Mesothelial cell of epicardium (in vitro differentiated cells): ENCODE measurements at regions not wholly inside any gene's neighbourhood (a gene's known extent, or its start where the extent isn't known, plus 50 kb on each side); places are given as distances from the start of the nearest gene placed in this dataset.

Experiments used
- DNase-seq, 2 experiments: peaks; one replicate each; pipeline ENCODE4 v3.0.0; 2021; ENCODE audit warnings: low spot score in 2 of 2; ENCODE audit not compliant: unreplicated experiment in 2 of 2
- H3K27ac Mint-ChIP-seq: 2 replicates; pipeline ENCODE4 v1.8.0; 2021; ENCODE audit warnings: mixed read lengths
- H3K27me3 Mint-ChIP-seq: 2 replicates; pipeline ENCODE4 v1.8.0; 2021; ENCODE audit warnings: low read depth, mixed read lengths
- H3K36me3 Mint-ChIP-seq: 2 replicates; pipeline ENCODE4 v1.8.0; 2021; ENCODE audit warnings: mixed read lengths
- H3K4me1 Mint-ChIP-seq: 2 replicates; pipeline ENCODE4 v1.8.0; 2021; ENCODE audit warnings: mixed read lengths
- H3K4me3 Mint-ChIP-seq: 2 replicates; pipeline ENCODE4 v1.8.0; 2021; ENCODE audit warnings: mild to moderate bottlenecking, moderate library complexity, mixed read lengths
- H3K9me3 Mint-ChIP-seq: 2 replicates; pipeline ENCODE4 v1.8.0; 2021; ENCODE audit warnings: mixed read lengths
- TF ChIP-seq, protein P1 (sequence below): fragments of 200-600 bp; sonication (generic); IDR thresholded peaks from one replicate; pipeline ENCODE4 v1.5.0; 2021; ENCODE audit warnings: antibody characterized with exemption; ENCODE audit not compliant: unreplicated experiment

DNA sequence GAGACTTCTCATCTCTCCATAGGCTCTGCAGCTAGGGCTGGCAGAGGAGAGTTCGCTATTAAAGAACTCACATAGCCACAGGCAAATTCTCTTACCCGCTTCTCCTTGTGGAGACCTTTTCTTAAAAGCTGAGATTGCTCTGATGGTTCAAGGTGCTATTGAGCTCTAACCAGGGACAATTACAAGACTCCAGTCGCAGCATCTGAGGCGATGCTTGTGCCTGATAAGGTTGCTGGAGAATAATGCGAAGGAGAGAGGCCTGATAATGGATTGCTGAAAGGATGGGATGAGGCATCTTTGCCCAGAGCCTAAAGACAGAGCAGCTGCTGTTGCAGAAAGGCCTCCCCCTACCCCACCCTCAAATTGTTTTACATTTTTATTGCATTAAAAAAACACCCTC lies 244.5 kb upstream of the SOX14 start:
- no peak for DNase-seq
- H3K4me1 Mint-ChIP-seq, result no peaks in the 10 kb centered on the region
- no peaks in the 10 kb centered on the region for H3K9me3 Mint-ChIP-seq
- TF ChIP-seq, protein P1, sequence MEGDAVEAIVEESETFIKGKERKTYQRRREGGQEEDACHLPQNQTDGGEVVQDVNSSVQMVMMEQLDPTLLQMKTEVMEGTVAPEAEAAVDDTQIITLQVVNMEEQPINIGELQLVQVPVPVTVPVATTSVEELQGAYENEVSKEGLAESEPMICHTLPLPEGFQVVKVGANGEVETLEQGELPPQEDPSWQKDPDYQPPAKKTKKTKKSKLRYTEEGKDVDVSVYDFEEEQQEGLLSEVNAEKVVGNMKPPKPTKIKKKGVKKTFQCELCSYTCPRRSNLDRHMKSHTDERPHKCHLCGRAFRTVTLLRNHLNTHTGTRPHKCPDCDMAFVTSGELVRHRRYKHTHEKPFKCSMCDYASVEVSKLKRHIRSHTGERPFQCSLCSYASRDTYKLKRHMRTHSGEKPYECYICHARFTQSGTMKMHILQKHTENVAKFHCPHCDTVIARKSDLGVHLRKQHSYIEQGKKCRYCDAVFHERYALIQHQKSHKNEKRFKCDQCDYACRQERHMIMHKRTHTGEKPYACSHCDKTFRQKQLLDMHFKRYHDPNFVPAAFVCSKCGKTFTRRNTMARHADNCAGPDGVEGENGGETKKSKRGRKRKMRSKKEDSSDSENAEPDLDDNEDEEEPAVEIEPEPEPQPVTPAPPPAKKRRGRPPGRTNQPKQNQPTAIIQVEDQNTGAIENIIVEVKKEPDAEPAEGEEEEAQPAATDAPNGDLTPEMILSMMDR, result no peak
- no peak overlapping the region for H3K4me3 Mint-ChIP-seq
- H3K27me3 Mint-ChIP-seq, result peaks cover 19% of the 10 kb centered on the region
- no peaks in the 10 kb centered on the region for H3K36me3 Mint-ChIP-seq
- no peak overlapping the region for H3K27ac Mint-ChIP-seq

DNA sequence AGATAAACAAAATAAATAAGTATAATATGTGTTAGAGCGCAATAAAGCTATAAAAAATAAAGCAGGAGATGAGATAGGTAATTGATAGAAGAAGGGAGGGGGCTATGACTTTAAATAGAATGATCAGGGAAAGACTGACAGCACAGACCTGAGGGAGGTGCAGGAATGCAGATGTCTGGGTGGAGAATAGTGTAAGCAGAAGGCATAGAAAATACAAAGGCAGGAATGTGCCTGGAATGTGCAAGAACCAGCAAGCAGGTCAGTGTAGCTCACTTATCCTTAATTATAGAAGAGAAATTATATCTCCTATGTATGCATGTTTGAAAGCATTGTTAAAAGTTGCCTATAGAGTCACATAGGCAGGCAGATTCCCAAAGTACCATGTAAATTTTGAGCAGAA lies 239.4 kb upstream of the SOX14 start:
- H3K27me3 Mint-ChIP-seq, result peaks cover 11% of the 10 kb centered on the region
- no peaks in the 10 kb centered on the region for H3K9me3 Mint-ChIP-seq
- DNase-seq, result no peak
- H3K4me3 Mint-ChIP-seq, result no peak overlapping the region
- TF ChIP-seq, protein P1, result no peak
- H3K27ac Mint-ChIP-seq, result no peak overlapping the region
- no peaks in the 10 kb centered on the region for H3K36me3 Mint-ChIP-seq
- no peaks in the 10 kb centered on the region for H3K4me1 Mint-ChIP-seq

DNA sequence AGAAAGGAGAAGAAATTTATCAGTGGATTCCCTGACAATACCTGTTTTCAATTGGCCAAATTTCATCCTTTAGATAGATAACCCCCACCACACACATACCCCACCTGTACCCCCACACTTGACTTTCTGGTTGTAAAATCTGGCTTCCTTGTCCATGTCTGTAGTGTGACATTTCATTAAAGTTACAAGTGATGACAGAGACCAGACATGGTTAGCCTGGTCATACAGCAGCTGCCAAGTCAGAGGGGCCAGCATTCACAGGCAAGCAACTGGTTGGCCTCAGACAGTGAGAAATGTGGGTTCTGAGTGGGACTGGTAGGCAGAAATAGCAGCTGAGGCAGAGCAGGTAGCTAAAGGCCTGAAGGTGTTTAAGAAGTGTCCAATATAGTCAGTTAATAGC lies 238.6 kb upstream of the SOX14 start:
- no peak overlapping the region for H3K4me3 Mint-ChIP-seq
- no peaks in the 10 kb centered on the region for H3K36me3 Mint-ChIP-seq
- TF ChIP-seq, protein P1, result no peak
- no peak for DNase-seq
- H3K4me1 Mint-ChIP-seq, result no peaks in the 10 kb centered on the region
- no peak overlapping the region for H3K27ac Mint-ChIP-seq
- peaks cover 4% of the 10 kb centered on the region for H3K27me3 Mint-ChIP-seq
- no peaks in the 10 kb centered on the region for H3K9me3 Mint-ChIP-seq

DNA sequence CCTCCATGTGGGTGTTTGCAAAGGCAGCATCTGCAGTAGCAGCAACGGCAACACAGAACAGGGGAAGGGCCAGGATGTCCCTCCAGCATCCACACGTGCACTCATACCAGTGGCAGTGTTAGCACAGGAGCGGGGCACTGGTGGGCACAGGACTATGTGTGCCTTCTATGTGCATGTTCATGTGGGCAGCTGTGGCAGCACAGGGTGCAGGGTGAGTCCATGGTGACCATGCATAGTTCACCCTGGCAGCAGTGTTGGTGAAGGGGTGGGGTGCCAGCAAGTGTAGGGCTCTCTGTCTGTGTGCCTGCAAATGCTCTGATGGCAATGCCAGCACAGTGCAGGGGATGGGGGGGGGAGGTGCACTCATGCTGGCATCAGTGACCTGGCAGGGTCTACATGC lies 222.1 kb upstream of the SOX14 start:
- Mint-ChIP-seq H3K27ac (no peak overlapping the region), H3K9me3 (peaks cover 49% of the 10 kb centered on the region), H3K4me1 (no peaks in the 10 kb centered on the region)

DNA sequence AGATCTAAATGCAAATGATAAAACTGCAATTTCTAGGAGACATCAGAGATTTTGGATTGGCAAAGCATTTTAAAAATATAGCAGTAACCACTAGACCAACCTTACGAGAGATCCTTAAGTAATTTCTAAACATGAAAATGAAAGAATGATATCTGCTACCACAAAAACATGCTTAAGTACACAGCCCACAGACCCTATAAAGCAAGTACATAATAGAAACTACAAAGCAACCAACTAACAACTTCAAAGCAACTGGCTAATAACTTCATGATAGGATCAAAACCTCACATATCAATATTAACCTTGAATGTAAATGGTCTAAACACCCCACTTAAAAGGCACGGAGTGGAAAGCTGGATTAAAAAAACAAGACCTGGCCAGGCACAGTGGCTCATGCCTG lies 209.9 kb upstream of the SOX14 start:
- TF ChIP-seq, protein P1, result no peak
- no peak overlapping the region for H3K27ac Mint-ChIP-seq
- no peaks in the 10 kb centered on the region for H3K4me1 Mint-ChIP-seq
- DNase-seq, result no peak
- peaks cover 4% of the 10 kb centered on the region for H3K27me3 Mint-ChIP-seq
- no peaks in the 10 kb centered on the region for H3K36me3 Mint-ChIP-seq
- H3K9me3 Mint-ChIP-seq, result peaks cover 9% of the 10 kb centered on the region
- H3K4me3 Mint-ChIP-seq, result no peak overlapping the region

More for the DNA sequence above, 222.1 kb upstream of the SOX14 start:
- no peak overlapping the region for H3K4me3 Mint-ChIP-seq
- DNase-seq, result no peak
- H3K36me3 Mint-ChIP-seq, result no peaks in the 10 kb centered on the region
- TF ChIP-seq, protein P1, result no peak
- no peaks in the 10 kb centered on the region for H3K27me3 Mint-ChIP-seq

DNA sequence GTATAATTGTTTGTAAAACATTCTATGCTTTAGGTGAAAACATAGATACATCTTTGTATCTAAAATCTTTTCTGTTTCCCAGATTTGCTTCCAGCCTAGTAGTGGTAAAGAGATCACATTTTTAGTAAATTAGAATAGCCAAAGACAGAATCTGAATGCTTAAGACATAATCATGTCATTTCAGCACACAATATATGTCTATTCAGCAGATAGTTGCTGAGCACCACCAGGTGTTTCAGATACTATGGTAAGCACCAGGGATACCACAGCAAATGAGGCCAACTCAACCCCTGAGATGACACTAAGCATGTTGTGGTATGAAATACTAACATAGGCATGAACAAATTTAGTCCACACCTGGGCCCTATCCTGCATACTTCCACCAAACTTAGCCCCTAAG lies 195.2 kb upstream of the SOX14 start:
- Mint-ChIP-seq H3K27me3 (no peaks in the 10 kb centered on the region), H3K36me3 (no peaks in the 10 kb centered on the region), H3K9me3 (peaks cover 16% of the 10 kb centered on the region), H3K4me3 (no peak overlapping the region), H3K27ac (no peak overlapping the region), H3K4me1 (no peaks in the 10 kb centered on the region)
- TF ChIP-seq, protein P1, result no peak
- DNase-seq, result no peak
